ENCODE measurements at regions not wholly inside any gene's neighbourhood (a gene's known extent, or its start where the extent isn't known, plus 50 kb on each side); places are given as distances from the start of the nearest gene placed in this dataset.

GRCh38 chr5:122713041-122713440, 61.8 kb upstream of the SNX2 start:
- no peak for TF ChIP-seq CTCF (conservative IDR thresholded peaks at IDR 0.05; ENCODE audit: low read depth, low read length)

DNA sequence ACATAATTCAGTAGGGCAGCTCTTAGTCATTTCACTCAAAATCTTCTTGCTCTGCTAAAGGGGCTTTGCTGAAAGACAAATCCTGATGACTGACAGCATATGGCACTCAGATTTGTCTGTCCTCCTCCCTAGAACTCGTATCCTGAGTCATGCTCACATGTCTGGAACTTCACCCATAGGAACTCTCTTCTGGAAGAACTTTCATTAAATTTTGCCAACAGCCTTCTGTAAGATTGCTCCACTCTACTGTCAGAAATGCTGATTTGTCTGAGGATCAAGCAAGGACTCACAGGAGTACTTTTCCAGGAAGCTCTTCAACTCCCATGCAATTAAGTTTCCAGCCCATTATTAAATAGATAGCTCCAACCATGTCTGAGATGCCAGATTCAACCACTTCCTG, 59.8 kb upstream of the SNX2 start:
- DNase-seq (ENCODE audit: low read depth): peak; percentile 45
- no peak overlapping the region for H3K4me3 ChIP-seq (ENCODE audit: low read depth, low read length)
- no peak for TF ChIP-seq CTCF (conservative IDR thresholded peaks at IDR 0.05; ENCODE audit: low read depth, low read length)

More at GRCh38 chr5:122713041-122713440, 61.8 kb upstream of the SNX2 start:
- no peak overlapping the region for H3K4me3 ChIP-seq (ENCODE audit: low read depth, low read length)
- no peak for DNase-seq (ENCODE audit: low read depth)

GRCh38 chr5:122718611-122719010, 56.3 kb upstream of the SNX2 start:
- no peak for TF ChIP-seq CTCF (conservative IDR thresholded peaks at IDR 0.05; ENCODE audit: low read depth, low read length)
- no peak overlapping the region for H3K4me3 ChIP-seq (ENCODE audit: low read depth, low read length)
- no peak for DNase-seq (ENCODE audit: low read depth)

DNA sequence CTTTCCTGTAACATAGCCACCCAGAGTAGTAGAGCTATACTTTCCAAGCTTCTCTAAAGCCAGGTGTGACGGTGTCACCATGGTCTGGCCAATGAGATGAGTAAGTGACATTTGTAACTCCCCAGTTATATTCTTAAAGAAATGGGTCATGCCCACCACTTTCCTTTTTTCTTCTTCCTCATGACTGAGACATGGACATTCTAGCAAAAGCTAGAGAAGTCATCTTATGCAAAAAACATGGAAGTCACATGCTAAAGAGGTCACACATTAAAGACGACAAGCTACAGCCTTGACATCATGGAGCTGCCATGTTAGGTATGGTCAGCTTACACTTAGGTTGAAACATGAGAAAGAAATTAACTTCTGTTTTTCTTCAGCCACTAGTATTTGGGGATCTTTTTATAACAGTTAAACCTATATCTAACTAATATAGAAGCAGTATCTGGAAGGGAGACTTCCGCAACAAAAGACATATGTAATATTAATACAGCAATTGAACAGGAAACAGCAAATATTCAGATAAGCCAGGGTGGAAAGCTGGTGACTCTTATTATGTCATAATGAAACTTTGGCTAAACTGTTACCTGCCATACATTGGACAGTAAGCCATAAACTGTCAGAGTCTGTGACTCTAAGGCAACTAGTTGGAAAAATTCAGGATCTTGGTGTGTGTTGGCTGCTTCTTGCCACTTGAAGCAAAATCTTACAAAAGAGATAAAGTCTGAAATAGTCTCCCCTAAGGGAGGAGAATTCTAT, 54.7 kb upstream of the SNX2 start:
- no peak overlapping the region for H3K4me3 ChIP-seq (ENCODE audit: low read depth, low read length)
- no peak for TF ChIP-seq CTCF (conservative IDR thresholded peaks at IDR 0.05; ENCODE audit: low read depth, low read length)
- DNase-seq (ENCODE audit: low read depth): no peak

DNA sequence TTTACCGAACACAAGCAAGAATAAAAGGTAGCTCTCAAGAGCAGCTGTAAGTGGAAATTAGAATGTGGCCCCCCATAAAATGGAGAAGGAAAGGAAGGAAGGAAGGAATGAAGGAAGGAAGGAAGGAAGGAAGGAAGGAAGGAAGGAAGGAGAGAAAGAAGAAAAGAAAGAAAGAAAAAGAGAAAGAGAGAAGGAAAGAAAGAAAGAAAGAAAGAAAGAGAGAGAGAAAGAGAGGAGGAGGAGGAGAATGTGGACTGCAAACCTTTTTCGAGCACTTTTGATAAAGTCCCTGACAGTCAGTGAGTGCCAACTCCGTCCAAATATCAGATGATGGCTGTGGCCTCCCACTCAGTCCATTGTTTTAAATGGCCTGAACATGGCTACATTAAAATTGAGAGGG, 53.8 kb upstream of the SNX2 start:
- DNase-seq (ENCODE audit: low read depth): no peak
- no peak overlapping the region for H3K4me3 ChIP-seq (ENCODE audit: low read depth, low read length)
- TF ChIP-seq CTCF (conservative IDR thresholded peaks at IDR 0.05; ENCODE audit: low read depth, low read length): no peak

- DNase-seq (ENCODE audit: low read depth): no peak
- no peak for TF ChIP-seq CTCF (conservative IDR thresholded peaks at IDR 0.05; ENCODE audit: low read depth, low read length)
- H3K4me3 ChIP-seq (ENCODE audit: low read depth, low read length): no peak overlapping the region
These were observed 52.5 kb upstream of the SNX2 start for GRCh38 chr5:122722341-122722740.
